NCI-H1694 (cell line): ENCODE measurements at regions not wholly inside any gene's neighbourhood (a gene's known extent, or its start where the extent isn't known, plus 50 kb on each side); places are given as distances from the start of the nearest gene placed in this dataset.

Source experiments
- DNase-seq: peaks from one replicate; lab custom pipeline; 2025; lab: John Stamatoyannopoulos, UW

DNA sequence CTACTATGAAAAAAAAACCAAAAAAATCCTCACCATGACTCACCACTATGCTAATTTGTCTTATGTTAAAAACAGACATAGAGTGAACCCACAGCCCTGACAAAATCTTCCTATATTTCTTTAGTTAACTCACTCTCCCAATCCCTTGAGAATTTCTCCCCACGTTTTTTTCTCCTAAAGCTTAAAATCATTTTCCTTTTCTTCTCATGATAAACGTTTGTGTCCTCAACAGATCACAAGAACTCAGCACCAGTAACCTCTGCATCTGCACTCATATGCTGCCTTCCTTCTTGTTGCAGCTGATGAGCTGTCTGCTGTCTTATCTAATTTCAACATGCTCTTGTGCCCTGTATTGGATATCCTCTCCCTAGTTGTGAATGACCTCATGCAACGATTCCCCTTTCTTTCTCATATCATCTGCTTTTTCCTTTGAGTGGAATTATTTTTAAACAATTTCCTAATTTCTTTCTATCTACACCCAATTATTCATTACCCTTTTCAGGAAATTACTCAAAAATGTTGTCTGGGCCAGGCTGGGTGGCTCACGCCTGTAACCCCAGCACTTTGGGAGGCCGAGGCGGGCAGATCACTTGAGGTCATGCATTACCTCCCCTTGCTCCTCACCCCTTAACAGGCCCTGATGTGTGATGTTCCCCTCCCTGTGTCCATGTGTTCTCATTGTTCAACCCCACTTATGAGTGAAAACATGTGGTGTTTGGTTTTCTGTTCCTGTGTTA is 427.5 kb upstream of the MGAT4C start:
- DNase-seq: no peak

DNA sequence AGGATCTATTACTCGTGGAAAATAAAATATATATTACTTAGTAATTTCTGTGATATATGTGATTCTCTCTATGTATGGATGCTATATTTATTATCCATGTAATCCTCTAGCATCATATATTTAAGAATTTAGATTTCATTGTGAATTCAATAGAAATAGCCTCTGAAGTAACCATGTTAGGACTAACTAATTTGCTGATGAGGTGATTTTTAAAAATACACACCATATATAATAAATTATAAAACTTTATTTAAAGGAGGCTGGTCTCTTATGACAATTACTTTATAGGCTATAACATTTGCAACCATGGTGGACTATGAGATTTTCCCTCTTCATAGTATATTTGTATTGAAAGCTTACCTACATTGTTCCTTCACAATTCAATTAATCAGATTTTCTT is 424.9 kb upstream of the MGAT4C start:
- DNase-seq: no peak

GRCh38 chr12:86675197-86675596 is 419.0 kb upstream of the MGAT4C start:
- no peak for DNase-seq

DNA sequence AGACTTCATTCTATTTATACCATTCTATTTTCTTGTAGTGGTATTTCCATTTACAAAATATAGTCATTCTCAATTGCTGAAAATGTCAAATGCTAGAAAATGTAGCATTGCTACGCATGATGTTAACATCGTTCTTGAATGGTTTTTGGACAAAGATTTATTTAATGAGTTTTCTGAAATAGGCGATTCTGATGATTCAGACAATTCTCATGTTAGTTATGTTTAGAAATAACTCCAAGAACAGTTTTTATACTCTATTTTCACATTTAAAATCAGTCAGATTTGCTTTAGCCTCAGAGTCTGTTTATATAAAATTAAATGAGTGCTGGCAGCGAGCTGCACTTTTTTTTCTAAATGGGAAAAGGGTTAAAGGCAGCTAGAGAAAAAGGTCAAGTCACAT is 414.8 kb upstream of the MGAT4C start:
- no peak for DNase-seq

DNA sequence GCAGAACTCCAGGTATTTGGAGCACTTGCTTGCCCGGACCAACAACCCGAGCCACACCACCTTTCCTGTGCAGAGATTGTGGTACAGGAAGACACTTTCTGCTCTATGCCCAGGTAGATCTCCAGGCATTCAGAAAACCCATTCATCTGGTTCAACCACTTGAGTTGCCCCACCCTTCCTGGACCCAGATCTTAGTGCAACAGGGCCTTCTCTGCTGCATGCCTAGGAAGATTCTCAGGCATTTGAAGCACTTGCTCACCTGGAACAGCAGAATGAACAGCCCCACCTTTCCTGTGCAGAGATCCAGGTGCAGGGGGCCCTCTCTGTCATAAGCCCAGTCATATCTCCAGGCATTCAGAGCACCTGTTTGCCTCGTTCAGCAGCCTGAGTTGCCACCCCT is 412.8 kb upstream of the MGAT4C start:
- DNase-seq: no peak

GRCh38 chr12:86666316-86666715 is 410.1 kb upstream of the MGAT4C start:
- no peak for DNase-seq

GRCh38 chr12:86663716-86664115 is 407.5 kb upstream of the MGAT4C start:
- no peak for DNase-seq

- no peak for DNase-seq
Observed at GRCh38 chr12:86663173-86663572, 407.0 kb upstream of the MGAT4C start.

DNA sequence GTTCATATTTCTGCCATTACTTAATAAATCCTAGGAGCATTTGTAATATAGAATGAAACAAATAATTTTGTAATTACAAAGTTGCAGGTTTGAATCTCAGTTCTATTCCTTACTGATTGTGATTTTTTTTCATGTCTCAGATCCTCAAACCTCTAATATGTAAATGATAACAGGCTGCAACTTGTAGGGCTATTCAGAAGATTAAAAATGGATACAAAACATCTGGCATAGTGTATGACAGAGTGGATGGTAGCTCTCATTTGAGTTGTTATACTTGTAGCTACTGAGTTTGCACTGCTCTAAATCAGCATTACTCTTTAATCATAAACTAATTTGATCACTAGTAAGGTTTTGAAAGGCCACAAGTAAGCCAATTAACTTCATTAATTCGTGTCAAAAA is 406.3 kb upstream of the MGAT4C start:
- no peak for DNase-seq

DNA sequence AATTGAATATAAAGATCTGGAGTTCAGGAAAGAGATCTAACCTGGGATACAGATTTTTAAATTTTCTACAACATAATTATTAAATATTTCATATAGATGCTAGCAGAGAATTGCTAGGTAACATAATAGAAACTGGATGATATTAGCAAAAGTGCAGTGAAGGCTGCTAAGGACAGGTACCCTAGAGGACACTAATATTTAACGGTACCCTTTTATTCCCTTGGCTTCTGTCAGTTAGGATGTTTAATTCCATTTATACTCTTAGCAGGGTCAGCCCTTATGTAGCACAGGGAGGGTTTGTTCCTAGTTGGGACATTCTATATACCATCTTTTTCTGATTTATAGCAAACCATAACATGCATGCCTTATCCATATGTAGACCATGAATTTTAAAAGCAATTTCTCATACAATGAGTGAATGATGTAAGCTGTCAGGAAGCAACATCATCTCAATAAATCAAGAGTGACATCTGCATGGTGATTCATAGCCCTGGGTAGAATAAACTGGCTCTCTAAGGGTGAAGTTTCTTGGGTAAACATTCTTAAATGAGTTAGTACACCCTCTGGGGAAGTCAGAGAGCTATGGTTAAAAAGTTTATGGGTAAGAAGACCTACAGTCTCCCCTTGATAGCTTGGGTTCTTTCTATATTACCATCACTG is 404.4 kb upstream of the MGAT4C start:
- no peak for DNase-seq

- no peak for DNase-seq
Observed at GRCh38 chr12:86659985-86660384, 403.8 kb upstream of the MGAT4C start.

- no peak for DNase-seq
Observed at GRCh38 chr12:86658303-86658702, 402.1 kb upstream of the MGAT4C start.

GRCh38 chr12:86647800-86648199 is 391.6 kb upstream of the MGAT4C start:
- no peak for DNase-seq

DNA sequence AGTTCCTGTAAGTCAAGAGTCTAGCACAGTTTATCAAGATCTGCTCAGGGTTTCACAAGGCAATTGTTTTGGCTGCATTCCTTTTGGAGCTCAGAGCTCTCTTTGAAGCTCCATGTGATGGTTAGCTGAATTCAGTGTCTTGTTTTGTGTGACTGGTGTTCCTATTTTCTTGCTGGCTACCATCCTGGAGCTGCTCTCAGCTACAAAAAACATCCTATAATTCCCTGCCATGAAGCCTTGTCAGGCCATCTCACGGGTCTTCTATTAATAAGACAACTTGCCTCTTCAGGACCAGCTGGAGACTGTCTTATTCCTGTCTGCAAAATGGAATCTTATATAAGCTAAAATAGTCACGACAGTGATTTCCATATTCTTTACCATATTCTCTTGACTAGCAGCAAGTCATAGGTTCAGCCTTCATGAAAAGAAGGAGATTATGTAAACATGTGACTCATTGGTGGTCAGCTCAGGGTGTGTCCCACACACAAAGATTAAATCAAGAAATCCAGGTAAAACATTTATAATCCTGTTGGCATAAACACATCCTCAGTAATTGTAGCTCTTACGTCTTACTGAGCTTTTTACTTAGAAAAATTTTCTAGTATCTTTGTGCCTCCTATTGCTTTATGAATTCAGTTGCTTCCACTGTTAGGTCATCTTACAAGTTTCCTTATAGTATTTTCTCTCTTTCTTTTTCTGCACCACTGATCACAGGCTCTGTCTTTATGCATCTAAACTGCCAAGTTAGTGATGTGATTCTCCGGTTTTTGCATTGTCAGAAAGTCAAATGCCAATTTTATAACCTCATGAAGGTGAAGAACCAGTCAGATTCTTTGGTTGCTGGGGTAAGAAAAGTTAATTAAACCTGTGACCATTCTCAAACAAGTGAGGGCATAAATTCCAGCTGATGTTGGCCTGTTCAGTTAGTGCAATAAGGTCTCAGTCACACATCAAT is 378.5 kb upstream of the MGAT4C start:
- no peak for DNase-seq

DNA sequence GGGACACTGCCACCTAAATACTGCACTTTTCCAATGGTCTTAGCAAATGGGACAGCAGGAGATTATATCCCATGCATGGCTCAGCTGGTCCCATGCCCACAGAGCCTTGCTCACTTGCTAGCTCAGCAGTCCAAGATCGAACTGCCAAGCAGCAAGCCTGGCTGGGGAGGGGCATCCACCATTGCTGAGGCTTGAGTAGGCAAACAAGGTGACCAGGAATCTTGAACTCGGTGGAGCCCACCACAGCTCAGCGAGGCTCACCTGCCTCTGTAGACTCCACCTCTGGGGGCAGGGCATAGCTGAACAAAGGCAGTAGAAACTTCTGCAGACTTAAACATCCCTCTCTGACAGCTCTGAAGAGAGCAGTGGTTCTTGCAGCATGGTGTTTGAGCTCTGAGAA is 370.8 kb upstream of the MGAT4C start:
- no peak for DNase-seq

- DNase-seq: no peak
Observed at GRCh38 chr12:86623267-86623666, 367.1 kb upstream of the MGAT4C start.

DNA sequence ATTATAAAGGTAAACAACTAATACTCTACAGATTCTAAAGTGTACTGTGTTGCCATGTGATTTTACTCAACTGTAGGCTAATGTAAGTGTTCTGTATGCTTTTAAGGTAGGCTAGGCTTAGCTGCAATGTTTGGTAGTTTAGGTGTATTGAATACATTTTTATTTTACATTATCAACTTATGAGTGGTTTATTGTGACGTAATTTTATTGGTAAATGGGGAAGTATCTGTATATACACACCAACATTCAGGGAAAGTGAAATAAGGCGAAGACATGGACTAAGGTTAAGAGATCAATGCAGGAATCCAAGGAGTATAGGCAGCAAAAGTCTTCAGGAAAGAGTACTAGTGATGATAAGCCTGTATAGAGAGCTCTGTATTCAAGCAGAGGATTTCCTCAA is 365.8 kb upstream of the MGAT4C start:
- no peak for DNase-seq

GRCh38 chr12:86613311-86613710 is 357.1 kb upstream of the MGAT4C start:
- DNase-seq: no peak

DNA sequence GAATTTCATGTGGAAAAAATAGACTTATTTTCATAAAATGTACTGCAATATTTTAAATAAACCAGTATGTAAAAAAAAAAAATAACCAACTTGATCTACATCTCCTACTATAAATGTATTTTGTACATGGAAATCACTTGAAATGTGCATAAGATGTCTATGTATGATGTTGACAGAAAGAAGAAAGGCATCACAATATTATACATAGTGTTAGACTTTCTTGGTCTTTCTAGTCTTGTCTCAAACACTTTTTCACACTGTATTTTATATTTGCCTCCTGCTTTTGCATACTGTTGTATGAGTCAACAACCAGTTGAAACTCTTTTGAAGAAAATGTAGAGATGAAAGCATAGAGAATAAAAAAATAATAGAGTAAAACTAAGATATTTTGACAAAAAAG is 352.4 kb upstream of the MGAT4C start:
- no peak for DNase-seq

GRCh38 chr12:86601550-86602308 is 345.5 kb upstream of the MGAT4C start:
- no peak for DNase-seq

- no peak for DNase-seq
Observed at GRCh38 chr12:86600664-86601231, 344.6 kb upstream of the MGAT4C start.

GRCh38 chr12:86597431-86597830 is 341.2 kb upstream of the MGAT4C start:
- DNase-seq: no peak
